Esophagus squamous epithelium (tissue), 5 donors: ENCODE measurements at regions not wholly inside any gene's neighbourhood (a gene's known extent, or its start where the extent isn't known, plus 50 kb on each side); places are given as distances from the start of the nearest gene placed in this dataset.
"Not testable (repeated sequence)": the region's sequence is repeated elsewhere in the genome, so short reads cannot be mapped to it uniquely, and the experiment has no call there.

Source experiments
- DNase-seq: peaks from one replicate; lab custom pipeline; 2025; lab: John Stamatoyannopoulos, UW
- H3K27ac ChIP-seq, 4 donors: fragments of 200-600 bp; sonication (generic); one replicate each; pipeline ENCODE4 v1.5.1; 2016 to 2019; ENCODE audit warnings: mild to moderate bottlenecking in 1 of 4
- H3K27me3 ChIP-seq, 4 donors: fragments of 200-600 bp; sonication (generic); 1 replicate in 3 of 4; 2 replicates in 1 of 4; pipeline versions ENCODE4 v1.5.1 to v1.6.0; 2017 to 2021; ENCODE audit warnings: antibody characterized with exemption in 1 of 4
- H3K36me3 ChIP-seq, 3 donors: fragments of 200-600 bp; sonication (generic); one replicate each; pipeline ENCODE4 v1.5.1; 2016 to 2019
- H3K4me1 ChIP-seq, 3 donors: fragments of 200-600 bp; sonication (generic); one replicate each; pipeline ENCODE4 v1.5.1; 2017 to 2019
- H3K4me3 ChIP-seq, 4 donors: fragments of 200-600 bp; sonication (generic); 1 replicate in 3 of 4; 2 replicates in 1 of 4; pipeline ENCODE4 v1.5.1; 2016 to 2019; ENCODE audit warnings: mild to moderate bottlenecking in 2 of 4, moderate library complexity in 1 of 4
- H3K9me3 ChIP-seq, 3 donors: fragments of 200-600 bp; sonication (generic); one replicate each; pipeline ENCODE4 v1.5.1; 2016 to 2019
- CTCF ChIP-seq, 6 experiments: fragments of 450-650 bp in 4 of 6; fragments of 200-600 bp in 2 of 6; sonication (generic) in 2 of 6; IDR thresholded peaks; one replicate each; pipeline ENCODE4 v1.5.1; 2016 to 2019; ENCODE audit warnings: antibody characterized with exemption in 6 of 6, mild to moderate bottlenecking in 4 of 6, moderate library complexity in 4 of 6
- POLR2A ChIP-seq, 4 donors: fragments of 450-650 bp; IDR thresholded peaks; one replicate each; pipeline ENCODE4 v1.6.1; 2017; ENCODE audit warnings: antibody characterized with exemption in 4 of 4, mild to moderate bottlenecking in 4 of 4, moderate library complexity in 3 of 4
- WGBS, 2 donors: methylation state at CpG; one replicate each; pipeline ENCODE4 v1.1.5; 2018; 5-methylcytosine and 5-hydroxymethylcytosine counted together
- intact Hi-C: fragments of 100-400 bp; cut with DNase I; formaldehyde crosslinking; loops from one replicate; pipeline ENCODE4 v1.15.0; 2022
- donor health status: DM: yes; HTN: yes; CAD: no.

- Histone ChIP-seq H3K9me3 (peaks cover 0 to 23% (median 5%) of the 10 kb centered on the region in 3 donors), H3K27me3 (no peaks in the 10 kb centered on the region), H3K27ac (no peak overlapping the region), H3K4me3 (no peak overlapping the region), H3K4me1 (no peaks in the 10 kb centered on the region), H3K36me3 (no peaks in the 10 kb centered on the region)
- TF ChIP-seq POLR2A (IDR thresholded peaks at IDR 0.05) (no peak), CTCF (IDR thresholded peaks at IDR 0.05) (no peak)
- no peak for DNase-seq
- intact Hi-C loops = no loop called here
- WGBS, 2 donors = 66 to 83% methylated on average over 2 to 3 of the region's 3 CpGs
These were observed 72.6 kb upstream of the PTPN13 start for GRCh38 chr4:86521373-86521969.

- TF ChIP-seq POLR2A (IDR thresholded peaks at IDR 0.05) (no peak), CTCF (IDR thresholded peaks at IDR 0.05) (peak in 2 of 6 experiments; percentile 5 to 41)
- Histone ChIP-seq H3K36me3 (no peaks in the 10 kb centered on the region), H3K27ac (no peak overlapping the region), H3K4me3 (no peak overlapping the region), H3K27me3 (no peaks in the 10 kb centered on the region), H3K4me1 (no peaks in the 10 kb centered on the region), H3K9me3 (peaks cover 0 to 23% (median 5%) of the 10 kb centered on the region in 3 donors)
- intact Hi-C loops = no loop called here
- no peak for DNase-seq
- WGBS, 2 donors = 48 to 53% methylated on average over 4 of the region's 4 CpGs
These were observed 71.8 kb upstream of the PTPN13 start for GRCh38 chr4:86522349-86522748.

GRCh38 chr4:86523333-86523732 lies 70.8 kb upstream of the PTPN13 start:
- H3K36me3 ChIP-seq = no peaks in the 10 kb centered on the region
- TF ChIP-seq CTCF (IDR thresholded peaks at IDR 0.05) (no peak), POLR2A (IDR thresholded peaks at IDR 0.05) (no peak)
- intact Hi-C loops = no loop called here
- no peak for DNase-seq
- H3K4me3 ChIP-seq = no peak overlapping the region
- peaks cover 0 to 23% (median 5%) of the 10 kb centered on the region in 3 donors for H3K9me3 ChIP-seq
- H3K27me3 ChIP-seq = no peaks in the 10 kb centered on the region
- no peak overlapping the region for H3K27ac ChIP-seq
- H3K4me1 ChIP-seq = no peaks in the 10 kb centered on the region
- WGBS, 2 donors = 42 to 57% methylated on average over 2 of the region's 2 CpGs

- H3K27me3 ChIP-seq, H3K4me1 ChIP-seq, H3K27ac ChIP-seq, H3K9me3 ChIP-seq, H3K4me3 ChIP-seq, intact Hi-C loops, H3K36me3 ChIP-seq, DNase-seq: not testable (repeated sequence)
- 85 to 92% methylated on average over 4 of the region's 4 CpGs for WGBS, 2 donors
These were observed 66.4 kb upstream of the PTPN13 start for GRCh38 chr4:86527713-86528112.

- H3K27me3 ChIP-seq = no peaks in the 10 kb centered on the region
- no peaks in the 10 kb centered on the region for H3K9me3 ChIP-seq
- no peaks in the 10 kb centered on the region for H3K4me1 ChIP-seq
- intact Hi-C loops = no loop called here
- no peaks in the 10 kb centered on the region for H3K36me3 ChIP-seq
- H3K27ac ChIP-seq = no peak overlapping the region
- 64 to 76% methylated on average over 2 of the region's 2 CpGs for WGBS, 2 donors
- H3K4me3 ChIP-seq = no peak overlapping the region
- no peak for TF ChIP-seq POLR2A (IDR thresholded peaks at IDR 0.05)
- no peak for TF ChIP-seq CTCF (IDR thresholded peaks at IDR 0.05)
- no peak for DNase-seq
These were observed 64.7 kb upstream of the PTPN13 start for GRCh38 chr4:86529436-86529835.

- intact Hi-C loops = no loop called here
- Histone ChIP-seq H3K27ac (no peak overlapping the region), H3K9me3 (no peaks in the 10 kb centered on the region), H3K4me3 (no peak overlapping the region), H3K4me1 (no peaks in the 10 kb centered on the region), H3K36me3 (no peaks in the 10 kb centered on the region), H3K27me3 (no peaks in the 10 kb centered on the region)
- WGBS, 2 donors = 63 to 73% methylated on average over 1 of the region's 1 CpG
- TF ChIP-seq CTCF (IDR thresholded peaks at IDR 0.05) (no peak), POLR2A (IDR thresholded peaks at IDR 0.05) (no peak)
- DNase-seq = no peak
These were observed 63.9 kb upstream of the PTPN13 start for GRCh38 chr4:86530183-86530582.
